ENCODE measurements at regions not wholly inside any gene's neighbourhood (a gene's known extent, or its start where the extent isn't known, plus 50 kb on each side); places are given as distances from the start of the nearest gene placed in this dataset.

GRCh38 chr15:69715210-69715609, 262.6 kb downstream of the RPLP1 start:
- Histone ChIP-seq H3K36me3 (ENCODE audit: control insufficient read depth in 2 of 2, insufficient read depth in 2 of 2, low read length in 2 of 2) (no peaks in the 10 kb centered on the region), H3K27me3 (ENCODE audit: control insufficient read depth in 2 of 2, insufficient read depth in 2 of 2, low read length in 2 of 2) (no peaks in the 10 kb centered on the region), H3K4me1 (ENCODE audit: control insufficient read depth in 2 of 2, insufficient read depth in 2 of 2, low read length in 2 of 2) (peaks cover 6 to 8% of the 10 kb centered on the region in 2 donors), H3K4me3 (ENCODE audit: low read length in 2 of 2) (no peak overlapping the region), H3K9ac (ENCODE audit: low read depth in 1 of 2, low read length in 2 of 2) (no peak overlapping the region), H3K27ac (ENCODE audit: low read depth in 2 of 2, low read length in 2 of 2) (no peak overlapping the region), H3K9me3 (ENCODE audit: control insufficient read depth in 2 of 2, low read length in 2 of 2) (no peaks in the 10 kb centered on the region)

- Histone ChIP-seq H3K4me3 (ENCODE audit: low read length in 2 of 2) (no peak overlapping the region), H3K9me3 (ENCODE audit: control insufficient read depth in 2 of 2, low read length in 2 of 2) (no peaks in the 10 kb centered on the region), H3K27me3 (ENCODE audit: control insufficient read depth in 2 of 2, insufficient read depth in 2 of 2, low read length in 2 of 2) (no peaks in the 10 kb centered on the region), H3K4me1 (ENCODE audit: control insufficient read depth in 2 of 2, insufficient read depth in 2 of 2, low read length in 2 of 2) (peaks cover 4 to 5% of the 10 kb centered on the region in 2 donors), H3K27ac (ENCODE audit: low read depth in 2 of 2, low read length in 2 of 2) (no peak overlapping the region), H3K9ac (ENCODE audit: low read depth in 1 of 2, low read length in 2 of 2) (no peak overlapping the region), H3K36me3 (ENCODE audit: control insufficient read depth in 2 of 2, insufficient read depth in 2 of 2, low read length in 2 of 2) (no peaks in the 10 kb centered on the region)
These were observed 265.8 kb downstream of the RPLP1 start for GRCh38 chr15:69718436-69718835.

GRCh38 chr15:69718916-69719315, 266.3 kb downstream of the RPLP1 start:
- Histone ChIP-seq H3K27ac (ENCODE audit: low read depth in 2 of 2, low read length in 2 of 2) (peak overlapping the region in 1 of 2 donors; percentile 40), H3K4me1 (ENCODE audit: control insufficient read depth in 2 of 2, insufficient read depth in 2 of 2, low read length in 2 of 2) (peaks cover 2 to 4% of the 10 kb centered on the region in 2 donors), H3K36me3 (ENCODE audit: control insufficient read depth in 2 of 2, insufficient read depth in 2 of 2, low read length in 2 of 2) (no peaks in the 10 kb centered on the region), H3K27me3 (ENCODE audit: control insufficient read depth in 2 of 2, insufficient read depth in 2 of 2, low read length in 2 of 2) (no peaks in the 10 kb centered on the region), H3K9me3 (ENCODE audit: control insufficient read depth in 2 of 2, low read length in 2 of 2) (no peaks in the 10 kb centered on the region), H3K4me3 (ENCODE audit: low read length in 2 of 2) (no peak overlapping the region), H3K9ac (ENCODE audit: low read depth in 1 of 2, low read length in 2 of 2) (no peak overlapping the region)

GRCh38 chr15:69719527-69720240, 267.1 kb downstream of the RPLP1 start:
- Histone ChIP-seq H3K9ac (ENCODE audit: low read depth in 1 of 2, low read length in 2 of 2) (no peak overlapping the region), H3K4me1 (ENCODE audit: control insufficient read depth in 2 of 2, insufficient read depth in 2 of 2, low read length in 2 of 2) (peaks cover 2 to 4% of the 10 kb centered on the region in 2 donors), H3K9me3 (ENCODE audit: control insufficient read depth in 2 of 2, low read length in 2 of 2) (no peaks in the 10 kb centered on the region), H3K27me3 (ENCODE audit: control insufficient read depth in 2 of 2, insufficient read depth in 2 of 2, low read length in 2 of 2) (no peaks in the 10 kb centered on the region), H3K27ac (ENCODE audit: low read depth in 2 of 2, low read length in 2 of 2) (peak overlapping the region; percentile 6 to 40), H3K36me3 (ENCODE audit: control insufficient read depth in 2 of 2, insufficient read depth in 2 of 2, low read length in 2 of 2) (no peaks in the 10 kb centered on the region), H3K4me3 (ENCODE audit: low read length in 2 of 2) (no peak overlapping the region)

- H3K4me3 ChIP-seq (ENCODE audit: low read length in 2 of 2), result no peak overlapping the region
- no peaks in the 10 kb centered on the region for H3K36me3 ChIP-seq (ENCODE audit: control insufficient read depth in 2 of 2, insufficient read depth in 2 of 2, low read length in 2 of 2)
- H3K27ac ChIP-seq (ENCODE audit: low read depth in 2 of 2, low read length in 2 of 2), result no peak overlapping the region
- H3K4me1 ChIP-seq (ENCODE audit: control insufficient read depth in 2 of 2, insufficient read depth in 2 of 2, low read length in 2 of 2), result peaks cover 2 to 4% of the 10 kb centered on the region in 2 donors
- H3K9ac ChIP-seq (ENCODE audit: low read depth in 1 of 2, low read length in 2 of 2), result no peak overlapping the region
- no peaks in the 10 kb centered on the region for H3K9me3 ChIP-seq (ENCODE audit: control insufficient read depth in 2 of 2, low read length in 2 of 2)
- no peaks in the 10 kb centered on the region for H3K27me3 ChIP-seq (ENCODE audit: control insufficient read depth in 2 of 2, insufficient read depth in 2 of 2, low read length in 2 of 2)
These were observed 267.9 kb downstream of the RPLP1 start for GRCh38 chr15:69720536-69720935.

- no peaks in the 10 kb centered on the region for H3K9me3 ChIP-seq (ENCODE audit: control insufficient read depth in 2 of 2, low read length in 2 of 2)
- H3K4me3 ChIP-seq (ENCODE audit: low read length in 2 of 2), result no peak overlapping the region
- peaks cover 2 to 4% of the 10 kb centered on the region in 2 donors for H3K4me1 ChIP-seq (ENCODE audit: control insufficient read depth in 2 of 2, insufficient read depth in 2 of 2, low read length in 2 of 2)
- no peaks in the 10 kb centered on the region for H3K27me3 ChIP-seq (ENCODE audit: control insufficient read depth in 2 of 2, insufficient read depth in 2 of 2, low read length in 2 of 2)
- no peaks in the 10 kb centered on the region for H3K36me3 ChIP-seq (ENCODE audit: control insufficient read depth in 2 of 2, insufficient read depth in 2 of 2, low read length in 2 of 2)
- H3K9ac ChIP-seq (ENCODE audit: low read depth in 1 of 2, low read length in 2 of 2), result no peak overlapping the region
- H3K27ac ChIP-seq (ENCODE audit: low read depth in 2 of 2, low read length in 2 of 2), result no peak overlapping the region
These were observed 270.3 kb downstream of the RPLP1 start for GRCh38 chr15:69722924-69723323.

- no peaks in the 10 kb centered on the region for H3K36me3 ChIP-seq (ENCODE audit: control insufficient read depth in 2 of 2, insufficient read depth in 2 of 2, low read length in 2 of 2)
- H3K4me1 ChIP-seq (ENCODE audit: control insufficient read depth in 2 of 2, insufficient read depth in 2 of 2, low read length in 2 of 2), result peaks cover 2 to 4% of the 10 kb centered on the region in 2 donors
- no peak overlapping the region for H3K27ac ChIP-seq (ENCODE audit: low read depth in 2 of 2, low read length in 2 of 2)
- no peaks in the 10 kb centered on the region for H3K27me3 ChIP-seq (ENCODE audit: control insufficient read depth in 2 of 2, insufficient read depth in 2 of 2, low read length in 2 of 2)
- H3K9ac ChIP-seq (ENCODE audit: low read depth in 1 of 2, low read length in 2 of 2), result no peak overlapping the region
- no peaks in the 10 kb centered on the region for H3K9me3 ChIP-seq (ENCODE audit: control insufficient read depth in 2 of 2, low read length in 2 of 2)
- H3K4me3 ChIP-seq (ENCODE audit: low read length in 2 of 2), result no peak overlapping the region
These were observed 270.9 kb downstream of the RPLP1 start for GRCh38 chr15:69723404-69724096.

- H3K4me1 ChIP-seq (ENCODE audit: control insufficient read depth in 2 of 2, insufficient read depth in 2 of 2, low read length in 2 of 2), result peaks cover 2 to 4% of the 10 kb centered on the region in 2 donors
These were observed 271.7 kb downstream of the RPLP1 start for GRCh38 chr15:69724333-69724732.

GRCh38 chr15:69725275-69725674, 272.7 kb downstream of the RPLP1 start:
- Histone ChIP-seq H3K9ac (ENCODE audit: low read depth in 1 of 2, low read length in 2 of 2) (no peak overlapping the region), H3K36me3 (ENCODE audit: control insufficient read depth in 2 of 2, insufficient read depth in 2 of 2, low read length in 2 of 2) (no peaks in the 10 kb centered on the region), H3K4me1 (ENCODE audit: control insufficient read depth in 2 of 2, insufficient read depth in 2 of 2, low read length in 2 of 2) (peaks cover 2 to 4% of the 10 kb centered on the region in 2 donors), H3K9me3 (ENCODE audit: control insufficient read depth in 2 of 2, low read length in 2 of 2) (no peaks in the 10 kb centered on the region), H3K4me3 (ENCODE audit: low read length in 2 of 2) (no peak overlapping the region), H3K27ac (ENCODE audit: low read depth in 2 of 2, low read length in 2 of 2) (peak overlapping the region in 1 of 2 donors; percentile 21), H3K27me3 (ENCODE audit: control insufficient read depth in 2 of 2, insufficient read depth in 2 of 2, low read length in 2 of 2) (no peaks in the 10 kb centered on the region)

More at GRCh38 chr15:69724333-69724732, 271.7 kb downstream of the RPLP1 start:
- Histone ChIP-seq H3K9me3 (ENCODE audit: control insufficient read depth in 2 of 2, low read length in 2 of 2) (no peaks in the 10 kb centered on the region), H3K27me3 (ENCODE audit: control insufficient read depth in 2 of 2, insufficient read depth in 2 of 2, low read length in 2 of 2) (no peaks in the 10 kb centered on the region), H3K4me3 (ENCODE audit: low read length in 2 of 2) (no peak overlapping the region), H3K9ac (ENCODE audit: low read depth in 1 of 2, low read length in 2 of 2) (no peak overlapping the region), H3K27ac (ENCODE audit: low read depth in 2 of 2, low read length in 2 of 2) (no peak overlapping the region), H3K36me3 (ENCODE audit: control insufficient read depth in 2 of 2, insufficient read depth in 2 of 2, low read length in 2 of 2) (no peaks in the 10 kb centered on the region)

- peak overlapping the region in 1 of 2 donors; percentile 40 for H3K27ac ChIP-seq (ENCODE audit: low read depth in 2 of 2, low read length in 2 of 2)
- H3K9ac ChIP-seq (ENCODE audit: low read depth in 1 of 2, low read length in 2 of 2), result no peak overlapping the region
- H3K4me3 ChIP-seq (ENCODE audit: low read length in 2 of 2), result no peak overlapping the region
- no peaks in the 10 kb centered on the region for H3K36me3 ChIP-seq (ENCODE audit: control insufficient read depth in 2 of 2, insufficient read depth in 2 of 2, low read length in 2 of 2)
- peaks cover under 1 to 4% of the 10 kb centered on the region in 2 donors for H3K4me1 ChIP-seq (ENCODE audit: control insufficient read depth in 2 of 2, insufficient read depth in 2 of 2, low read length in 2 of 2)
- no peaks in the 10 kb centered on the region for H3K9me3 ChIP-seq (ENCODE audit: control insufficient read depth in 2 of 2, low read length in 2 of 2)
- H3K27me3 ChIP-seq (ENCODE audit: control insufficient read depth in 2 of 2, insufficient read depth in 2 of 2, low read length in 2 of 2), result no peaks in the 10 kb centered on the region
These were observed 273.3 kb downstream of the RPLP1 start for GRCh38 chr15:69725957-69726356.

Measured in mucosa of rectum (tissue), 2 donors.